Breast epithelium (tissue), 3 donors: ENCODE measurements at regions not wholly inside any gene's neighbourhood (a gene's known extent, or its start where the extent isn't known, plus 50 kb on each side); places are given as distances from the start of the nearest gene placed in this dataset.

Experiments used
- POLR2A ChIP-seq: fragments of 450-650 bp; IDR thresholded peaks from one replicate; pipeline ENCODE4 v1.6.1; 2016; ENCODE audit warnings: antibody characterized with exemption, mild to moderate bottlenecking, moderate library complexity
- TF ChIP-seq, protein P1 (sequence below), 3 donors: fragments of 450-650 bp; IDR thresholded peaks; one replicate each; pipeline ENCODE4 v1.5.1; 2016 to 2017; ENCODE audit warnings: antibody characterized with exemption in 3 of 3, mild to moderate bottlenecking in 3 of 3, moderate library complexity in 3 of 3

DNA sequence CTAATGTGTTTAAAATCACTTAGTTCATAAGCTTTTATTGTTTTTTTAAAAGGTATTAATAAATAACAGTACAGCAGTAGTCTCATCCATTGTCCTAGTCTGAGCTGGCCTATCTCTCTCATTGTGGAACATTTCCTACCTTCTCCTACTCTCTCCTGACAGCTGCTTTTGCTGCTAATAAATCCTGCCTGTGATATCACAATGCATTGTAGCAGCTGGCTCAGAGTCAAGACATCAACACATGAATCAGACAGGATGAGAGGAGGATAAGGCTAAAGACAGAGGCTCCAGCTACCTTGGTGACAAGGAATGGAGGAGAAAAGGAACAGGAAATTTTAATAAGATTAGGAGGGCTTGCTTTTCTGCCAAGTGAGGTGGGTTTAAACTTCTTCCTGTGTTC lies 626.1 kb downstream of the HS3ST4 start:
- TF ChIP-seq, protein P1, sequence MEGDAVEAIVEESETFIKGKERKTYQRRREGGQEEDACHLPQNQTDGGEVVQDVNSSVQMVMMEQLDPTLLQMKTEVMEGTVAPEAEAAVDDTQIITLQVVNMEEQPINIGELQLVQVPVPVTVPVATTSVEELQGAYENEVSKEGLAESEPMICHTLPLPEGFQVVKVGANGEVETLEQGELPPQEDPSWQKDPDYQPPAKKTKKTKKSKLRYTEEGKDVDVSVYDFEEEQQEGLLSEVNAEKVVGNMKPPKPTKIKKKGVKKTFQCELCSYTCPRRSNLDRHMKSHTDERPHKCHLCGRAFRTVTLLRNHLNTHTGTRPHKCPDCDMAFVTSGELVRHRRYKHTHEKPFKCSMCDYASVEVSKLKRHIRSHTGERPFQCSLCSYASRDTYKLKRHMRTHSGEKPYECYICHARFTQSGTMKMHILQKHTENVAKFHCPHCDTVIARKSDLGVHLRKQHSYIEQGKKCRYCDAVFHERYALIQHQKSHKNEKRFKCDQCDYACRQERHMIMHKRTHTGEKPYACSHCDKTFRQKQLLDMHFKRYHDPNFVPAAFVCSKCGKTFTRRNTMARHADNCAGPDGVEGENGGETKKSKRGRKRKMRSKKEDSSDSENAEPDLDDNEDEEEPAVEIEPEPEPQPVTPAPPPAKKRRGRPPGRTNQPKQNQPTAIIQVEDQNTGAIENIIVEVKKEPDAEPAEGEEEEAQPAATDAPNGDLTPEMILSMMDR (IDR thresholded peaks at IDR 0.05), result no peak
- no peak for TF ChIP-seq POLR2A
